NCI-H1417 treated with DMSO at 0.1 percent for 48 hours (cell line): ENCODE measurements at regions not wholly inside any gene's neighbourhood (a gene's known extent, or its start where the extent isn't known, plus 50 kb on each side); places are given as distances from the start of the nearest gene placed in this dataset.
"Not testable (repeated sequence)": the region's sequence is repeated elsewhere in the genome, so short reads cannot be mapped to it uniquely, and the experiment has no call there.

Experiments used
- DNase-seq: peaks from one replicate; lab custom pipeline; 2025; lab: John Stamatoyannopoulos, UW

GRCh38 chr7:86202833-86203232 lies 440.9 kb upstream of the GRM3 start:
- no peak for DNase-seq

DNA sequence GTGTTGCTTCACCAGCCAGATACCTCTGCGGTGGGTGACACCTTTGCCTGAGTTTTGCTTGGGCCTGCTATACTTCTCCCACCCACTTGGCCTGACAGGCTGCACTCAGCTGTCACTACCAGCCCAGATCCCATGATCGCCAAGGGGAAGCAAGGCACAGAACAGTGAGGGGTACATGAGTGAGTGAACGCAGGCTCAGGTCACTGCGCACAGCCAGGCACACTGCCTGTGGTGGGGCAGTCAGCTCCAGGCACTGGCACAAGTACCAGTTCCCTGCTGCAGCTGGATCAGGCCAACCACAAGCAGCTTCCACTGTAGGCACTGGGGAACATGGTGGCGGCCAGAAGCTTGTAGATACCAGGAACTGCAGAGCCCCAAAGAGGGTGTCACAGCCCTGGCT lies 441.9 kb upstream of the GRM3 start:
- DNase-seq: no peak

DNA sequence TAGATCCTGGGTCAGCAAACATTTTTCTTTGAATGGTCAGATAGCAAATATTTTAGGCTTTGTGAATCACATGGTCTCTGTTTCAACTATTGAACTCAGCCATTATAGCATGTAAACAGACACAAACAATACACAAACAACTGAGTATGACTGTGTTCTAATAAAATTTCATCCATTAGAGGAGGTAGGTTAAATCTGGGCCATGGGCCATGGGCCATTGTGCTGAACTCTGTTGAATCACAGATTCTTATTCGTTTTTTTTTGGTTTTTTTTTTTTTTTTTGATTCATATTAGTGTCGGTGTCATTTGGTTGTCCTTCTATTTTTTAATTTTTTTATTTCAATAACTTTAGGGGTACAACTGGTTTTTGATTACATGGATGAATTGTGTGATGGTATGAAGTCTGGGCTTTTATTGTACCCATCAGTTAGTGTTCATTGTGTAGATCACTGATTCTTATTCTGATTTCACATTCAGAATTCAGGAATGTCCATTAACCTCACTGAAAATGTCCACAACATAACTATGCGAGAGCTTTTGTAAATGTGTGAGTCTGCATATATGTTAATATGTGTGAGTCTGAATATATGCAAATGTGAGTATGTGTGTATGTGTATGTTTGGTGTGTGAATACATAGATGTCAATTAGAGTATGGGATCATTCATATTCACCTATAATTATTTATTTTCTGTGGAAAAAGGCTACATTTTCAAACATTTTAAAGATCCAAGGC lies 443.7 kb upstream of the GRM3 start:
- no peak for DNase-seq

- DNase-seq: no peak
These were observed 453.4 kb upstream of the GRM3 start for GRCh38 chr7:86190351-86190750.

DNA sequence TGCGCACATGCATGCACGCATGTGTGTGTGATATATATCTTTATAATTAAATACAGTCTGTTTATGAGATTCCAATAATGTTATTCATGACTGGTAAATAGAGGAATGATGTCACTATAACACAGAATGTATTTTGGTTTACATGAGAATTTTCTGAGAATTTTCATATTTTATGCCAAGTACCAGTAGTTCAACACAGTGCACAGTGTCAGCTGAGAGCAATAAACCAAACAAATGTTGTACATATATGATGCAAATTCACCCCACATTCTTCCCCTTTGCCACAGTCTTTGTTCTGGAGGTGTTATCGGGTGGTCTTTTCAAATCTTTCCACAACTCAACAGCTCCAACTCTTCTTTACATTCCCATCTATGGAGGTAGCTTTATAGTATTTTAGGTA lies 462.2 kb upstream of the GRM3 start:
- no peak for DNase-seq

GRCh38 chr7:86164827-86165226 lies 478.9 kb upstream of the GRM3 start:
- DNase-seq: no peak

- no peak for DNase-seq
These were observed 485.6 kb upstream of the GRM3 start for GRCh38 chr7:86158111-86158510.

DNA sequence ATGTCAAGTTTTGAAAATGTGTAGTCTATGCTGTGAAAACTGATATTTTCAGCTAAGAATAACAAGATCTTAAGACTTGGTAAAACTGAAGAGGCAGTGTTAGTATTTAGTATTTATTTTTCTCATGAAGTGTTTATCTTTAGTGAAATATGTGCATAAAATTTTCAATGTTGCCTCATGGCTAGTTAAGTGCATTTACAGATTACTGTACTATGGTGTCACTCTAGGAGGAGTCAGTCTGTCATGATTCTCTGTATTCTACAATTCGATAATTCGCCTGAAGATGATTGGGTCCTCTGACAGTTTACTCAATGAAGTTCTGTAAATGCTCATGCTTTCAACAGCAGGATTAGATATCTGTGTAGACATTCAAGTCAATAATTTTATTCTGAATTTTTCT lies 488.1 kb upstream of the GRM3 start:
- no peak for DNase-seq

DNA sequence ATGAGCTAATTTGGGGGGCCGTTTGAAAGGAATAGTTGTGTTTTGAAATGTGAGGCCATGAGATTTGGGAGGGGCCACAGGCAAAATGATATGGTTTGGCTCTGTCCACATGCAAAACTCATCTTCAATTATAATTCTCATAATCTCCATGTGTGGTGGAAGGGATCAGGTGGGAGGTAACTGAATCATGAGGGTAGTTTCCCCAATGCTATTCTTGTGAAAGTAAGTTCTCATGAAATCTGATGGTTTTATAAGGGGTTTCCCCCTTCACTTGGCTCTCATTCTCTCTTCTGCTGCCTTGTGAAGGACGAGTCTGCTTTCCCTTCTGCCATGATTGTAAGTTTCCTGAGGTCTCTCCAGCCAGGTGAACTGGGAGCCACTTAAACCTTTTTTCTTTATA lies 490.8 kb upstream of the GRM3 start:
- no peak for DNase-seq

DNA sequence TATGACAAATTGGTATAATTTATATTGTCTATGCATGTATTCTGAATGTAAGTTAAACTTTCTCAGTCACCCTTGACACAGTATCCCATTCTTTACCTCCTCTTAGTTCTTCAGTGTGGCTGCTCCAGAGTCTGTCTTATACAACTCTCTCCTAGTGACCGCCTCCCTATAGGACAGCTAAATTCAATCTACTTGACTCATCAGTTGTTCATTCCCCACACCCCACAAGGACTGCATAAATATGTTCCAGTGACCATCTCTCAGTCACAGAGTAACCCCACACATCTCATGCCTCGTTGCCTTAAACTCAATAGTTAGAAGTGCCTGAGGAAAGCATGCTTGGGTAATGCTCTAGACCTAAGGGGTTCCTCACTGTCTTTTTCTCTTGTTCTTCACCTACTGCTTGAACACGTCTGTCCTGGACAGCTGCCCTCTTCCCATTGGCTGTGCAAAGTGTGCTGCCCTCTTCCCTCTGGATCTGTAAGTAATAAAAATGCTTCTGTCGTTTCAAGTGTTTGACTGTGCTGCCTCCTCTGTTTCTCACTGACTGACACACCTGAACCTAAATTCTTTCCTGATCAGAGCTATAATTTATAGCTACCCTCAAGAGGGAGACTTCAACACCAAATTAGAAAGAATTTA lies 494.6 kb upstream of the GRM3 start:
- no peak for DNase-seq

GRCh38 chr7:86148501-86148900 lies 495.2 kb upstream of the GRM3 start:
- no peak for DNase-seq

DNA sequence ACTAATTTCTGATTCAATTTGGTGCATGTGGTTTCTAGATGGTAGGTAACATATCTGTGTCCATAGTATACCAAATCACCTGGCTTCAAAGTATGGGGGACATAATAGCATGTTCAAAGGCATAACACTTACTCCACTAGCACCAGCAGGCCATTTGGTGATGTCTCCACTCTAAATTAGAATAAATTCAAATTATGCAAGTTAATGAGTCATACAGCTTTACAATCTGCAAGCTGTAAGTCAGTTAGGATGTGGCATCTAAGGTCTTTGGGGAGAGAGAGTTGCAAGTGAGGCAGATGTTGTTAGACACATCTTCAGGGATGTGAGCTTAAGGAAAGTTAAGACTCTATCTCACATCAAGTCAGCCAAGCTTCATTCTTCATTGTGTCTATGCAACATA lies 506.4 kb upstream of the GRM3 start:
- no peak for DNase-seq

GRCh38 chr7:86130268-86130667 lies 513.4 kb upstream of the GRM3 start:
- no peak for DNase-seq

DNA sequence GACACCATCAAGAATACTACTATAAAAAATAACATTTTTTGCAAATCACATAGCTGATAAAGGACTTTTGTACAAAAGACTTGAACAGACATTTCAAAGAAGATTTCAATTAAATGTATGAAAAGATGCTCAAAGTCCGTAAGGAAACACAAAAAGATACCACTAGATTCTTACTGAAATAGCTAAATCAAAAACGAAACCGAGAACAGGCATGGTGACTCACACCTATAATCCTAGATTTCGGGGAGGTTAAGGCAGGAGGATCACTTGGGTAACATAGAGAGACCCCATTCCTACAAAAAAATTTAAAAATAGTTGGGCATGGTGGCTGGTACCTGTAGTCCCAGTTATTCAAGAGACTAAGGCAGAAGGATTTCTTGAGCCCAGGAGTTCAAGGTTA lies 520.2 kb upstream of the GRM3 start:
- DNase-seq: no peak

DNA sequence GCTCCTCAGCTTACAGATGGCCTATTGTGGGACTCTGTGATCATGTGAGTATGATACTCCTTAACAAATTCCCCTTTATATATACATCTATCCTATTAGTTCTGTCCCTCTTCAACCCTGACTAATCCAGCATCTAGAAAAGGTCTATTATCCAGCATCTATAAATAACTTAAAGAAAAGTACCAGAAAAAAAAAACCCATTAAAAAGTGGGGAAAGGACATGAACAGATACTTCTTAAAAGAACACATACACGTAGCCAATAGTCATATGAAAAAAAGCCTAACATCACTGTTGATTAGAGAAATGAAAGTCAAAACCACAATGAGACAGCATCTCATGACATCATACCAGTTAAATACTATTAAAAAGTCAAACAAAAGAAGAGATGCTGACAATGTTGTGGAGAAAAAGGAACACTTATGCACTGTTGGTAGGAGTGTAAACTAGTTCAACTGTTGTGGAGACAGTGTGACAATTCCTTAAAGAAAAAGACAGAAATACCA lies 549.5 kb upstream of the GRM3 start:
- no peak for DNase-seq

DNA sequence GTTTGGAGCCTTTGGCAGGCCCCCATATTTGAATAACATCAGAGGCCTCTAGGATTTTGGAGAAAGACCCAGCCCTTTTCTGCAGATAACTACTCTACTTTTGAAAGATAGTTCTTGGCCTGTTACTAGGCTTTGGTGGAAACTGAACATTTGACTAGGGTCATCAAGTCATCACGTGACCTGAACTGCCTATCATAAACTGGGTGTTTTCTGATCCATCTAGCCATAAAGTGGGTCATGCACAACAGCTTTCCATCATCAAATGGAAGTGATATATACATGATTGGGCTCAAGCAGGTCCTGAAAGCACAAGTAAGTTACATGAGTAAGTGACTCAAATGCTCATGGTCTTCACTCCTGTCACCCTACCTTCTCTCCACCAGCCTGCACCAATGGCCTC lies 552.3 kb upstream of the GRM3 start:
- DNase-seq: no peak

DNA sequence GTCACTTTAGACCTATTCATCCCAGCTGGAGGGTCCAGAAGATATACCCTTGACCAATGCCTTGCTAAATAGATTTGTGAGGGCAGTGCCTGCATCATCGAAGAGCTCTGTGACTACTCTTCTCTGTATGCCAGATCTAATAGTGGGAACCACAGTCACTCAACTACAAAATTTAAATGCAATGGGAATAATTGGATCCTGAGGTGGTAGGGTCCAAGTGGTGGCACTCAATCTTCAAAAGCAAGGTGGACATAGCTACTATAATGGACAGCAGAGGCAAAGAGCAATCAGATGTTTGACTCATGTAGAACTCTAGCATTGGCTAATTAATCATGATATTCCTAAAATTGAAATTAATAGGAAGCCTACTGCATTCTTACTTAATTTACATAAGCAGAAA lies 554.3 kb upstream of the GRM3 start:
- DNase-seq: no peak

DNA sequence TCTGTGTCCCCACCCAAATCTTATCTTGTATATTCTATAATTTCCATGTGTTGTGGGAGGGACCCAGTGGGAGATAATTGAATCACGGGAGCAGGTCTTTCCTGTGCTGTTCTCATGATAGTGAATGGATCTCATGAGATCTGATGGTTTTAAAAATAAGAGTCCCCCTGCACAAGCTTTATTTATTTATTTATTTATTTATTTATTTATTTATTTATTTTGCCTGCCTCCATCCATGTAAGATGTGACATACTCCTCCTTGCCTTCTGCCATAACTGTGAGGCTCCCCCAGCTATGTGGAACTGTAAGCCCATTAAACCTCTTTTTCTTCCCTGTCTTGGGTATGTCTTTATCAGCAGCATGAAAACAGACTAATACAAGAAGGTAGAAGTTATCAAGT lies 579.1 kb upstream of the GRM3 start:
- not testable (repeated sequence) for DNase-seq

DNA sequence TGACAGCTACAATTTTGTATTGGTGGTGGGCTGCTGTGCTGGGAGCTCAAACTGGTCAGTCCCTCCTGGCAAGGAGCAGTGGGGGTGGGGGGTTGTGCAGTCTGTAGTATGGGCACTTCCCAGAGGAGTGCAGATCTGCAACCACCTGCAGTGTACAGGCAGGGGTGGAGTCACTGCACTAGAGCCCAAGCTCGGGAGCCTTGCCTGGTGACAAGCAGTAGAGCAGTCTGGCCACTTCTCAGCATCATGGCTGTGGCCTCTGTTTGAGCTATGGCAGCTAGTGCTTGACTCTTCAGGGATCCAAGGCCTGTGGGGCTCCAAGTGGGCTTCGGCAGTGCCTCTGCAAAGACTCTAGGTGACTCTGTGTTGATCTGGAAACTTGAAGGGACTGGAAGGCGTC lies 585.1 kb upstream of the GRM3 start:
- no peak for DNase-seq

DNA sequence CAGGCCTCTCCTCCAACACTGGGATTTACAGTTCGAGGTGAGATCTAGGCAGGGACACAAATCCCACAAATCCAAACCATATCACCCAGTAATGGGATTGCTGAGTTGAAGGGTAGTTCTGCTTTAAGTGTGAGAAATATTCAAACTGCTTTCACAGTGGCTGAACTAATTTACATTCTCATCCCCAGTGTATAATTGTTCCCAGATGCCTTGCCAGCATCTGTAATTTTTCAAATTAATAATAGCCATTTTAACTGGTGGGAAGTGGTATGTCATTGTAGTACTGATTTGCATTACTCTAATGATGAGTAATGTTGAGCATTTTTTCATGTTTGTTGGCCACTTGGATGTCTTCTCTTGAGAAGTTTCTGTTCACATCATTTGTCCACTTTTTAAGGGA lies 592.8 kb upstream of the GRM3 start:
- DNase-seq: no peak

GRCh38 chr7:86049910-86050309 lies 593.8 kb upstream of the GRM3 start:
- no peak for DNase-seq

DNA sequence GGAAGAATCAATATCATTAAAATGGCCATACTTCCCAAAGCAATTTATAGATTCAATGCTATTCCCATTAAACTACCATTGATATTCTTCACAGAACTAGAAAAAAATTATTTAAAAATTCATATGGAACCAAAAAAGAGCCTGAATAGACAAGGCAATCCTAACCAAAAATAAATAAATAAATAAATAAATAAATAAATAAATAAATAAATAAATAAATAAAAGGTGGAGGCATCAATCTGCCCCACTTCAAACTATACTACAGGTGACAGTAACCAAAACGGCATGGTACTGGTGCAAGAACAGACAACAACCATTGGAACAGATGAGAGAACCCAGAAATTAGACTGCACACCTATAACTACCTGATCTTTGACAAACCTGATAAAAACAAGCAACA lies 598.5 kb upstream of the GRM3 start:
- not testable (repeated sequence) for DNase-seq

- no peak for DNase-seq
These were observed 617.9 kb upstream of the GRM3 start for GRCh38 chr7:86025807-86026206.

- DNase-seq: no peak
These were observed 630.0 kb upstream of the GRM3 start for GRCh38 chr7:86013662-86014061.
